Stimulated activated effector memory CD8-positive, alpha-beta T cell treated with anti-CD3 and anti-CD28 coated beads, Interleukin-12 subunit alpha, Interleukin-12 subunit beta, amount 100 ng/mL, for 72 hours (primary cell): ENCODE measurements at regions not wholly inside any gene's neighbourhood (a gene's known extent, or its start where the extent isn't known, plus 50 kb on each side); places are given as distances from the start of the nearest gene placed in this dataset.
A peak's percentile ranks its signal among the peaks of the same experiment; 100 is the strongest.

Experiments used
- ATAC-seq: fragments of 150-1000 bp; cut with Tn5 transposase; 2 replicates; pipeline ENCODE4 v1.10.0; 2021
- DNase-seq, 2 donors: peaks; one replicate each; pipeline ENCODE4 v3.0.0; 2021 to 2022; ENCODE audit warnings: low spot score in 2 of 2
- H3K27ac Mint-ChIP-seq: one replicate; pipeline ENCODE4 v1.8.0; 2022; ENCODE audit warnings: mild to moderate bottlenecking, mixed read lengths
- H3K36me3 Mint-ChIP-seq: one replicate; pipeline ENCODE4 v1.8.0; 2022; ENCODE audit warnings: mild to moderate bottlenecking, mixed read lengths
- H3K4me1 Mint-ChIP-seq: one replicate; pipeline ENCODE4 v1.8.0; 2022; ENCODE audit warnings: mixed read lengths
- H3K4me3 Mint-ChIP-seq: one replicate; pipeline ENCODE4 v1.8.0; 2022; ENCODE audit warnings: mild to moderate bottlenecking, mixed read lengths
- H3K9me3 Mint-ChIP-seq: one replicate; pipeline ENCODE4 v1.8.0; 2022; ENCODE audit warnings: mixed read lengths

GRCh38 chr13:23947893-23948292 lies 50.6 kb upstream of the C1QTNF9B start:
- H3K4me3 Mint-ChIP-seq = no peak overlapping the region
- H3K9me3 Mint-ChIP-seq = no peaks in the 10 kb centered on the region
- no peaks in the 10 kb centered on the region for H3K4me1 Mint-ChIP-seq
- ATAC-seq (no peak), DNase-seq (no peak)
- no peaks in the 10 kb centered on the region for H3K36me3 Mint-ChIP-seq
- H3K27ac Mint-ChIP-seq = no peak overlapping the region

GRCh38 chr13:23949200-23949599 lies 51.9 kb upstream of the C1QTNF9B start:
- Mint-ChIP-seq H3K36me3 (no peaks in the 10 kb centered on the region), H3K27ac (no peak overlapping the region), H3K9me3 (no peaks in the 10 kb centered on the region), H3K4me3 (no peak overlapping the region), H3K4me1 (no peaks in the 10 kb centered on the region)
- no peak for ATAC-seq
- DNase-seq = peak in 1 of 2 donors; percentile 47

- Mint-ChIP-seq H3K9me3 (no peaks in the 10 kb centered on the region), H3K27ac (no peak overlapping the region), H3K4me3 (no peak overlapping the region), H3K36me3 (no peaks in the 10 kb centered on the region), H3K4me1 (no peaks in the 10 kb centered on the region)
- no peak for ATAC-seq
- no peak for DNase-seq
These were observed 52.4 kb upstream of the C1QTNF9B start for GRCh38 chr13:23949736-23950135.

GRCh38 chr13:23950736-23951510 lies 53.6 kb upstream of the C1QTNF9B start:
- H3K27ac Mint-ChIP-seq = peak overlapping the region; percentile 61
- ATAC-seq = no peak
- H3K36me3 Mint-ChIP-seq = no peaks in the 10 kb centered on the region
- H3K4me3 Mint-ChIP-seq = no peak overlapping the region
- DNase-seq = peak in 1 of 2 donors; percentile 43
- peaks cover 11% of the 10 kb centered on the region for H3K4me1 Mint-ChIP-seq
- no peaks in the 10 kb centered on the region for H3K9me3 Mint-ChIP-seq

- no peak for ATAC-seq
- Mint-ChIP-seq H3K27ac (no peak overlapping the region), H3K9me3 (no peaks in the 10 kb centered on the region), H3K4me1 (peaks cover 16% of the 10 kb centered on the region), H3K36me3 (no peaks in the 10 kb centered on the region), H3K4me3 (no peak overlapping the region)
- DNase-seq = peak in 1 of 2 donors; percentile 41
These were observed 55.5 kb upstream of the C1QTNF9B start for GRCh38 chr13:23952796-23953195.

DNA sequence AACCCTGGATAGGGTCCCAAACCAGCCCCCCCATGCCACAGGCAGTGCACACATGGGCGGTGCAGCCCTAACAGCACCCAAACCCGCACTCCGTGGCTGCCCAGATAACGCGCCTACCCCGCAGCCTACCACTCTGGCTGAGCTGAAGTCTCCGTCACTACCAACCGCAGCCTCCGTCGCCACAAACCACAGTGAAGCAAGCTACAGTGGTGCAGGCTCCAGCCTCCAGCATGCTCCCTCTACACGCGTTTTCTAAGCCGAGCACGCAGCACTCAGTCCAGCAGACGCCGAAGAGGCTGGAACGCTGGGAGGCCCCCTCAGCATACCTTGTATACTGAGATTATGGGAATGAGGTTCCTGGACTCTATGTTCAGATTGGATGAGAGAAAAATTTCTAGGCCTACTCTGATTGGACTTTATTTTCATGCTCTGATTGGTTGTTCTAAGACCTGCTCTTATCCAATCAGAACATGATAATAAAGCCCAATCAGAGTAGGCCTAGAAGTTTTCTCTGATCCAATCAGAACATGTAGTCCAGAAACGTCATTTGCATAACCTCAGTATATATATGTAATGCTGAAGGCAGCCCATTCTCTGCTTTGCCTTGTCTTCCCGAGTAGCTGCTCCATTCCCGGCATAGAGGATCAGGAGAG lies 56.7 kb upstream of the C1QTNF9B start:
- Mint-ChIP-seq H3K9me3 (no peaks in the 10 kb centered on the region), H3K4me1 (peaks cover 18% of the 10 kb centered on the region), H3K27ac (no peak overlapping the region), H3K4me3 (no peak overlapping the region), H3K36me3 (no peaks in the 10 kb centered on the region)
- DNase-seq (peak in 1 of 2 donors; percentile 40), ATAC-seq (no peak)

DNA sequence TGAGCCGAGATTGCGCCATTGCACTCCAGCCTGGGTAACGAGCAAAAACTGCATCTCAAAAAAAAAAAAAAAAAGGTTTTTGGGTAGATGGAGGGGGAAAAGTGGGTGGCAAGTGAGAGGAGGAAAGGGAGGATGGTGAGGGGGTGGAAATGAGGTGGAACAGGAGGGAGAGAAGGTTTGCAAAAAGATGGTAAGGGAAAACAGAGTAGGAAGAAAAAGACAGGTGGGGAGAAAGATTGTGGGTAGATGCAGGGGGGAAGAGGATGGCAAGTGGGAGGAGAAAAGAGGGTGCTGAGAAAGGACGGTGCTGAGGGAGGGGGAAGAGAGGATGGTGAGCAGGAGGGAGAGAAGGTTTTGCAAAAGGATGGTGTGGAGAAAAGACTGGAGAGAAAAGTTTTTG lies 57.8 kb upstream of the C1QTNF9B start:
- no peak overlapping the region for H3K4me3 Mint-ChIP-seq
- H3K36me3 Mint-ChIP-seq = no peaks in the 10 kb centered on the region
- ATAC-seq (no peak), DNase-seq (no peak)
- no peaks in the 10 kb centered on the region for H3K9me3 Mint-ChIP-seq
- H3K27ac Mint-ChIP-seq = peak overlapping the region; percentile 3
- peaks cover 21% of the 10 kb centered on the region for H3K4me1 Mint-ChIP-seq

GRCh38 chr13:23956106-23956505 lies 58.8 kb upstream of the C1QTNF9B start:
- H3K4me1 Mint-ChIP-seq = peaks cover 29% of the 10 kb centered on the region
- DNase-seq (peak in 1 of 2 donors; percentile 53), ATAC-seq (peak; percentile 95)
- no peaks in the 10 kb centered on the region for H3K9me3 Mint-ChIP-seq
- no peaks in the 10 kb centered on the region for H3K36me3 Mint-ChIP-seq
- peak overlapping the region; percentile 1 for H3K4me3 Mint-ChIP-seq
- no peak overlapping the region for H3K27ac Mint-ChIP-seq

DNA sequence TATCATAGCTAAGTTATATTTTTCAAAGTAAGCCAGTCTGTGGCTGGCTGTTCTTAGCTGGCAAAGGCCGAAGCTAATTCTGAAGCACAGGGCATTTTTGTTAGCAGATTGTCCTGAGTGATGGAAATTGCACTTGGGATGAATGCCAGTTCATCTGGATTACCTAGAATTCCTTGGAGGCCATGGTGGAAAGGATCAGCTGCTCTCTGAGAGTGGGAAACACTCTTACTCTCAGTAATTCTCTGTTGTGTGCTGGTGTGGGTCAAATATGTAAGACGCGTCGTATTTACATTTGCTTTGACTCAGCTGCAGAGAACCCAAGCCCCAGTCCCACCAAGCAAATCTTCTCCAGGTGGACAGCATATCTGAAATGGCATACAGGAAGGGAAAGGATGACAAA lies 60.7 kb upstream of the C1QTNF9B start:
- Mint-ChIP-seq H3K4me3 (no peak overlapping the region), H3K9me3 (no peaks in the 10 kb centered on the region), H3K4me1 (peaks cover 29% of the 10 kb centered on the region), H3K36me3 (no peaks in the 10 kb centered on the region), H3K27ac (no peak overlapping the region)
- DNase-seq (no peak), ATAC-seq (no peak)

GRCh38 chr13:23959231-23959862 lies 62.0 kb upstream of the C1QTNF9B start:
- no peak for DNase-seq
- H3K36me3 Mint-ChIP-seq = no peaks in the 10 kb centered on the region
- peak; percentile 44 for ATAC-seq
- H3K9me3 Mint-ChIP-seq = no peaks in the 10 kb centered on the region
- peaks cover 43% of the 10 kb centered on the region for H3K4me1 Mint-ChIP-seq
- H3K4me3 Mint-ChIP-seq = no peak overlapping the region
- no peak overlapping the region for H3K27ac Mint-ChIP-seq

GRCh38 chr13:23960566-23961156 lies 63.4 kb upstream of the C1QTNF9B start:
- Mint-ChIP-seq H3K36me3 (no peaks in the 10 kb centered on the region), H3K9me3 (no peaks in the 10 kb centered on the region), H3K4me1 (peaks cover 44% of the 10 kb centered on the region), H3K4me3 (no peak overlapping the region), H3K27ac (no peak overlapping the region)
- ATAC-seq (no peak), DNase-seq (no peak)

- peak overlapping the region; percentile 74 for H3K27ac Mint-ChIP-seq
- no peaks in the 10 kb centered on the region for H3K36me3 Mint-ChIP-seq
- H3K4me3 Mint-ChIP-seq = peak overlapping the region; percentile 30
- no peaks in the 10 kb centered on the region for H3K9me3 Mint-ChIP-seq
- peaks cover 58% of the 10 kb centered on the region for H3K4me1 Mint-ChIP-seq
- DNase-seq (no peak), ATAC-seq (no peak)
These were observed 66.1 kb upstream of the C1QTNF9B start for GRCh38 chr13:23963184-23963931.

DNA sequence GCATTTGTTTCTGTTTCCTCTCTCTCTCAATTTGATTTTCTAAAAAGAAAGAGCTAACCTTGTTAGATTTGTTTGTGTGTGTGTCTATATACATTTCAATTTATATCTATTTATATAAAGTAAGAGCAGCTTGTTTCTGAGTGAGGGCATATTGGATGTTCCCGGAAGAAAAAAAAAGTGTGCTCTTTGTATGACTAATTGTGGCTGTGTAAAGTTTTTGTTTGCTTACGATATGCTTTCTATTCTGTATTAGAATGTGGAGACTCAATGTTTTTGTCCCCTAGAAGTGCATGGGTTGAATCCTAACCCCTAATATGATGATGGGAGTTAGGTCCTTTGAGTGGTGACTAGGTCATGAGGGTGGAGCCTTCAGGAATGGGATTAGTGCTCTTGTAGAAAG lies 66.6 kb upstream of the C1QTNF9B start:
- DNase-seq (peak in 1 of 2 donors; percentile 46), ATAC-seq (peak; percentile 72)
- Mint-ChIP-seq H3K4me1 (peaks cover 57% of the 10 kb centered on the region), H3K27ac (peak overlapping the region; percentile 74), H3K4me3 (peak overlapping the region; percentile 30), H3K36me3 (no peaks in the 10 kb centered on the region), H3K9me3 (no peaks in the 10 kb centered on the region)

DNA sequence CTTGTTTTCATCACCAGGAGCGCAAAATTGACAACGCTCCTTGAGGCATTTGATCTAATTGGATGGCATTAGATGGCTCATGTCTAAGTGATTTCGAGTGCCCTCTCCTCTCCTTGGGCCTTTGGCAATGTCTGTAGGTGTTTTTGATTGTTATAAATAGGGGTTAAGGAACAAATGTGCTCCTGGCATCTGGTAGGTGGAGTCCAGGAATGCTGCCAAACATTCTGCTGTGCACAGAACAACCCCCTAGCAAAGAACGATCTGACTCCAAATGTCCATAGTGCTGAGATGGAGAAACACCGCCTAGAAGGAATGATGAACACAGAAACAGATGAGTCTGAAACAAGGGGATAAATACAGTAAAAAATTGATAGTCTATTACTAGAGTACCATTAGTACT lies 68.0 kb upstream of the C1QTNF9B start:
- ATAC-seq (no peak), DNase-seq (no peak)
- peaks cover 52% of the 10 kb centered on the region for H3K4me1 Mint-ChIP-seq
- no peak overlapping the region for H3K27ac Mint-ChIP-seq
- no peak overlapping the region for H3K4me3 Mint-ChIP-seq
- H3K9me3 Mint-ChIP-seq = no peaks in the 10 kb centered on the region
- no peaks in the 10 kb centered on the region for H3K36me3 Mint-ChIP-seq

DNA sequence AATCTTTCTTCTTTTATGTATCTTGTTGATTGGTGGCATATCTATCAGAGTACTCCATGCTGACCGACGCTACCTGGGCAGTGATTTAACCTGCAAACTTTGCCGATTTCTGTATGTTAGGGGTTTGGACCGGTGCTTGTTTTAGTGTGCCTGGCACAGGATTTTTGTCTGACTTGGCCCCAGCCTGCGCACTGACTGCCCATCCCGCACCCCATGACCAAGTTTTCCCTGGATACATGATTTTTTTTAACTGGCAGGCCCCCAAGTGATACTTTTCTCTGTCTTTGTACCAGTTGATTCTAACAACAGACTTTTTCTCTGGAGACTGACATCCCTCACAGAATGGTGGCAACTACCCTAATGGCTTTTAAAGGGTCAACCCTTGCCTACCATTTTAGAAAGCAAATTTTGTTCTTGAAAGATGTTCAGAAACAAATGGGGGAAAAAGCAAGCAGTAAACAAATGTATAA lies 69.0 kb upstream of the C1QTNF9B start:
- H3K4me3 Mint-ChIP-seq = peak overlapping the region; percentile 55
- no peak for ATAC-seq
- peak overlapping the region; percentile 92 for H3K27ac Mint-ChIP-seq
- no peaks in the 10 kb centered on the region for H3K9me3 Mint-ChIP-seq
- H3K4me1 Mint-ChIP-seq = peaks cover 46% of the 10 kb centered on the region
- no peaks in the 10 kb centered on the region for H3K36me3 Mint-ChIP-seq
- DNase-seq = no peak
